Vagina (tissue), 2 donors: ENCODE measurements at regions not wholly inside any gene's neighbourhood (a gene's known extent, or its start where the extent isn't known, plus 50 kb on each side); places are given as distances from the start of the nearest gene placed in this dataset.

ENCODE experiments used
- POLR2A ChIP-seq, 2 donors: fragments of 450-650 bp; IDR thresholded peaks; one replicate each; pipeline ENCODE4 v1.6.1; 2017; ENCODE audit warnings: antibody characterized with exemption in 2 of 2, mild to moderate bottlenecking in 2 of 2, moderate library complexity in 2 of 2
- TF ChIP-seq, protein P1 (sequence below), 3 experiments: fragments of 450-650 bp in 2 of 3; fragments of 200-600 bp in 1 of 3; sonication (generic) in 1 of 3; IDR thresholded peaks; one replicate each; pipeline ENCODE4 v1.5.1; 2017 to 2019; ENCODE audit warnings: antibody characterized with exemption in 3 of 3, mild to moderate bottlenecking in 2 of 3, moderate library complexity in 2 of 3

DNA sequence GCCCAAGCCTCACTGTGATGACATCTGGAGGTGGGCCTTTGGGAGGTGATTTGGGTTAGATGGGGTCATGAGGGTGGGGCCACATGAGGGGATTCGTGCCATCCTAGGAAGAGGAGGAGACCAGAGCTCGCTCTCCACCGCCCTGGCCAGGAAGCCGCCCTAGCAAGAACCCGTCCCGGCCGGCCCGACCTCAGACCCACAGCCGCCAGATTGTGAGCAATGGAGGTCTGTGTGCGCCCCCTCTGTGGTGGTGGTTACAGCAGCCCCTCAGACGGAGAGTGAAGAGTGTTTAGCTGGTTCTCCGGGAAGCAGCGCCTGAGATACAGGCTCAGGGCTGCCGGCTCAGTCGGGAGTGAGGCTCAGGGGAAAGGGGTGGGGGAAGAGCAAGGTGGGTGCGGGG lies 83.3 kb downstream of the RTP5 start:
- TF ChIP-seq POLR2A (IDR thresholded peaks at IDR 0.05): no peak
- TF ChIP-seq, protein P1, sequence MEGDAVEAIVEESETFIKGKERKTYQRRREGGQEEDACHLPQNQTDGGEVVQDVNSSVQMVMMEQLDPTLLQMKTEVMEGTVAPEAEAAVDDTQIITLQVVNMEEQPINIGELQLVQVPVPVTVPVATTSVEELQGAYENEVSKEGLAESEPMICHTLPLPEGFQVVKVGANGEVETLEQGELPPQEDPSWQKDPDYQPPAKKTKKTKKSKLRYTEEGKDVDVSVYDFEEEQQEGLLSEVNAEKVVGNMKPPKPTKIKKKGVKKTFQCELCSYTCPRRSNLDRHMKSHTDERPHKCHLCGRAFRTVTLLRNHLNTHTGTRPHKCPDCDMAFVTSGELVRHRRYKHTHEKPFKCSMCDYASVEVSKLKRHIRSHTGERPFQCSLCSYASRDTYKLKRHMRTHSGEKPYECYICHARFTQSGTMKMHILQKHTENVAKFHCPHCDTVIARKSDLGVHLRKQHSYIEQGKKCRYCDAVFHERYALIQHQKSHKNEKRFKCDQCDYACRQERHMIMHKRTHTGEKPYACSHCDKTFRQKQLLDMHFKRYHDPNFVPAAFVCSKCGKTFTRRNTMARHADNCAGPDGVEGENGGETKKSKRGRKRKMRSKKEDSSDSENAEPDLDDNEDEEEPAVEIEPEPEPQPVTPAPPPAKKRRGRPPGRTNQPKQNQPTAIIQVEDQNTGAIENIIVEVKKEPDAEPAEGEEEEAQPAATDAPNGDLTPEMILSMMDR (IDR thresholded peaks at IDR 0.05): no peak
